G401.6 (cell line): ENCODE measurements at regions not wholly inside any gene's neighbourhood (a gene's known extent, or its start where the extent isn't known, plus 50 kb on each side); places are given as distances from the start of the nearest gene placed in this dataset.

Source experiments
- FAIRE-seq: peaks from 2 replicates; lab custom pipeline; 2012; peaks lifted over from hg19 to GRCh38; lab: Jason Lieb, UNC

- no peak for FAIRE-seq
These were observed 230.1 kb downstream of the ANAPC1 start for GRCh38 chr2:111653913-111654312.

- FAIRE-seq = no peak
These were observed 229.2 kb downstream of the ANAPC1 start for GRCh38 chr2:111654829-111655228.

- FAIRE-seq = no peak
These were observed 227.6 kb downstream of the ANAPC1 start for GRCh38 chr2:111656436-111656835.

- no peak for FAIRE-seq
These were observed 227.1 kb downstream of the ANAPC1 start for GRCh38 chr2:111656894-111657293.

GRCh38 chr2:111657351-111657975 is 226.5 kb downstream of the ANAPC1 start:
- no peak for FAIRE-seq

GRCh38 chr2:111659361-111660333 is 224.3 kb downstream of the ANAPC1 start:
- FAIRE-seq = no peak

GRCh38 chr2:111660811-111661210 is 223.2 kb downstream of the ANAPC1 start:
- no peak for FAIRE-seq

- no peak for FAIRE-seq
These were observed 222.6 kb downstream of the ANAPC1 start for GRCh38 chr2:111661286-111661940.

GRCh38 chr2:111662039-111662770 is 221.8 kb downstream of the ANAPC1 start:
- FAIRE-seq = no peak

GRCh38 chr2:111662771-111663470 is 221.1 kb downstream of the ANAPC1 start:
- FAIRE-seq = no peak

GRCh38 chr2:111663471-111664274 is 220.3 kb downstream of the ANAPC1 start:
- FAIRE-seq = no peak

- no peak for FAIRE-seq
These were observed 219.6 kb downstream of the ANAPC1 start for GRCh38 chr2:111664275-111664850.

- FAIRE-seq = no peak
These were observed 219.0 kb downstream of the ANAPC1 start for GRCh38 chr2:111665011-111665410.

GRCh38 chr2:111665551-111666116 is 218.4 kb downstream of the ANAPC1 start:
- FAIRE-seq = no peak

- FAIRE-seq = no peak
These were observed 217.8 kb downstream of the ANAPC1 start for GRCh38 chr2:111666160-111666559.

GRCh38 chr2:111667001-111667400 is 217.0 kb downstream of the ANAPC1 start:
- no peak for FAIRE-seq

- FAIRE-seq = no peak
These were observed 216.3 kb downstream of the ANAPC1 start for GRCh38 chr2:111667542-111668273.

- FAIRE-seq = no peak
These were observed 215.7 kb downstream of the ANAPC1 start for GRCh38 chr2:111668274-111668616.

GRCh38 chr2:111668741-111669140 is 215.3 kb downstream of the ANAPC1 start:
- no peak for FAIRE-seq
